NCI-H1092 treated with DMSO at 0.1 percent for 48 hours (cell line): ENCODE measurements at regions not wholly inside any gene's neighbourhood (a gene's known extent, or its start where the extent isn't known, plus 50 kb on each side); places are given as distances from the start of the nearest gene placed in this dataset.
"Not testable (repeated sequence)": the region's sequence is repeated elsewhere in the genome, so short reads cannot be mapped to it uniquely, and the experiment has no call there.

Source experiments
- DNase-seq: peaks from one replicate; lab custom pipeline; 2025; lab: John Stamatoyannopoulos, UW

- DNase-seq, result no peak
Measured at GRCh38 chr4:155444721-155445120, 68.0 kb upstream of the MAP9 start.

GRCh38 chr4:155442267-155443105, 65.7 kb upstream of the MAP9 start:
- DNase-seq, result peak; percentile 9

GRCh38 chr4:155441475-155441874, 64.7 kb upstream of the MAP9 start:
- DNase-seq, result no peak

- DNase-seq, result not testable (repeated sequence)
Measured at GRCh38 chr4:155439760-155440159, 63.0 kb upstream of the MAP9 start.

GRCh38 chr4:155434904-155435303, 58.1 kb upstream of the MAP9 start:
- DNase-seq, result no peak

- DNase-seq, result no peak
Measured at GRCh38 chr4:155434366-155434765, 57.6 kb upstream of the MAP9 start.

GRCh38 chr4:155433636-155434360, 57.0 kb upstream of the MAP9 start:
- DNase-seq, result no peak

GRCh38 chr4:155430895-155431795, 54.4 kb upstream of the MAP9 start:
- no peak for DNase-seq

GRCh38 chr4:155428128-155428527, 51.4 kb upstream of the MAP9 start:
- DNase-seq, result no peak

GRCh38 chr4:155426953-155427352, 50.2 kb upstream of the MAP9 start:
- DNase-seq, result no peak
